CD4-positive, alpha-beta T cell treated with Interleukin-2 at 100 ng/mL for 4 hours (primary cell): ENCODE measurements at regions not wholly inside any gene's neighbourhood (a gene's known extent, or its start where the extent isn't known, plus 50 kb on each side); places are given as distances from the start of the nearest gene placed in this dataset.

Source experiments
- DNase-seq: peaks from one replicate; pipeline ENCODE4 v3.0.0-alpha.2; 2020; ENCODE audit warnings: low spot score

GRCh38 chrX:149152941-149153340, 352.2 kb downstream of the IDS start:
- DNase-seq = no peak

GRCh38 chrX:149151805-149152757, 353.0 kb downstream of the IDS start:
- no peak for DNase-seq

DNA sequence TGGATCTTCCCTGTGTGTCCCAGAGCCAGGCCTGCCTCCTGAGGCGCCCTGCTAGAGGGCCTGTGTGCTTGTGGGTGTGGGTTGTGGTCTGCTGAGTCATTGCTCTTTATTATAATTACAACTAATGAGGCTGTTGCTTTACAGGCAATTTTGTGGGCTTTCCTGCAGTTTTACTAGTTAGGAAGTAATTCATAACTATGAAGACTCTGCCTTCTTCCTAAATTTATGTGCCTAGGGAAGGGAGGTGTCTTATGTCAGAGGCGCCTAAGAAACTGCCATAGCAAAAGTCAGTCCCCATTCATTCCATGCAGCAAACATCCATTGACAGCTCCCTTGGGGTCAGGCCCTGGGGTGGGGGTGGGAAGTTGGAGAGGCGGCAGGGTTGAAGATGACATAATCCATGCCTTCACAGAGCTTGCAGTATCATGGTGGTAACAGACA, 359.2 kb downstream of the IDS start:
- no peak for DNase-seq

GRCh38 chrX:149131774-149132173, 373.3 kb downstream of the IDS start:
- no peak for DNase-seq

DNA sequence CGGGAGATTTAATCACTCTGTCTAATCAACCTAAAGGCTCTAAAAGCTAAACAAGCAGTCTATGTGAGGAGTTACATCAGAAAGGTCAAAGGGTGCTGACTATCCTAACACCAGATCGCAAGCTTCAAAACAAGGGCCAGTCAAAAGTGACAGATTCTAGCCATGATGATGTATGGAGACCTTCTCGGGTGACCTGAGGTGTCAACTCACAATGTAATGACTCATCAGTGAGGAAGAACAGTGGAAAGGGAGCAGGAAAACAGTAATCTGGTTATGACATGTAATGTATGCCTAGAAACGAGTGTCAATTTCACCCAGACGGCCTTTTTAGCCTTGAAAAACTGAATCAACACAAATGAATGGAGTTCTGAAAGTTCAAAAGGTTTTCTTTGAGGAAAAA, 375.3 kb downstream of the IDS start:
- no peak for DNase-seq

DNA sequence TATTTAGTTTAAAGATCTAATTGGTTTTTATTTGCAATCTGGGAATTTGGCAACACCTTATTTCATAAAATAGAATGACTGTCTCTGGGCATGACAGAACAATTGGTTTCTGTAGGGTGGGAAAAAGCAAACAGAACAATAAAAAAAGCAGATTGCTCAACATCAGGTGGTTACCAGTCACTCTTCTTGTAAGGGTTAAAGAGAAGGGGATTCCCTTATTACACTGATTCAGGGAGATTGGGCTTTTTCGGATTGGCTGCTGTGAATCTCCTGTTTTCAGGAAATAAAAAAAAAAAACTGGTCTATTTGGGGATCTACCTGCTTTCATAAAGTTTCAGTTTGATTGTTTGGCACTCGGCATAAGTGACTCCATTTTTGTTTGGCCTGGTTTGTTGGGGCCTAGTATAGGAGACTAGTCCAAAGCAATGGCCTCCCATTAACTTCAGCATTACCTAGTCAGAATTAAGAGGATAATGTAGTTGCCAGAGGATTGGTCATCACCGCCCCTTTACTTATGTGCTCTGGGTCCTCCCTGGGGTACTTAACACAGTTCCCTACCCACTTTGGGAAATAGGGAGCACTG, 380.5 kb downstream of the IDS start:
- DNase-seq = no peak

DNA sequence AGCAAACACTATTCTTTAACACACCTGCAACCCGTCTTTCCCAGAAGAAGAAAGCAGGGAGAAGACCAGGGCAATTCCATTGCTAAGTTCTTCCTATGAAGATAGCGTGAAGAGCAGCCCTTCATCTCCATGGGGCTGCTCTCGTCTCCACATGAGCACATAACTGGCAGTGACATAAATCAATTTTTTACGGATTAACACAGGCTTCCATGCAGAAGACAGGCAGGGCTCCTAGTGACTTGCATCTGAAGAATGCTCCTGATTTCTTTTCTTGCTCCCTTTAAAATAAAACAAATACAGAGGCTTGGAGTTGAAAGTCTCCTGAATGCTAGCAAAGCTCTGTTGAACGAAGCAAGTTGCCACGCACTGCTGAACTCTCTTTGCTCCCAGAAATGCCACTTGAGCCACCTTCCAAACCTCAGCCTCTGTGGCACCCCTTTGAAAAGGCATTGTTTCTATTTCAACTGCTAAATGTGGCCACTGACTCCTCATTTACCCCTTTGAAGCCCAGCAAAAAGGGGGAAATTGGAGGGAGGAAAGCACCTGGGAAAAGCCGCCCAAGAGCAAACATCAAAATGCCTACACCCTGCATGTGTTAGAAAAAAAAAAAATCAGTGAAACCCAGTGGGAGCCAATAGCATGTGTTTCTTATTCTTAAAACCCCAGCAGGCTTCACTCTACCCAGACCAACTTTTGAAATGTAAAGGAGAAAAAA, 383.7 kb downstream of the IDS start:
- DNase-seq = no peak

GRCh38 chrX:149120459-149120858, 384.6 kb downstream of the IDS start:
- DNase-seq = no peak

DNA sequence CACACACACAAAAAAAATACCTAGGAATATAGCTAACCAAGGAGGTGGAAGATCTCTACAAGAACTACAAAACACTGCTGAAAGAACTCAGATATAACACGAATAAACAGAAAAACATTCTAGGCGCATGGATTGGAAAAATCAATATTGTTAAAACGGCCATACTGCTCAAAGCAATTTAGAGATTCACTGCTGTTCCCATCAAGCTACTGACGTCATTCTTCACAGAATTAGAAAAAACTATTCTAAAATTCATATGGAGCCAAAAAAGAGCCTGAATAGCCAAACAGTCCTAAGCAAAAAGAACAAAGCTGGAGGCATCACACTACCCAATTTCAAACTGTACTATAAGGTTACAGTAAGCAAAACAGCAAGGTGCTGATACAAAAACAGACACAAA, 390.2 kb downstream of the IDS start:
- no peak for DNase-seq

- DNase-seq = no peak
Observed at GRCh38 chrX:149114001-149114400, 391.1 kb downstream of the IDS start.

DNA sequence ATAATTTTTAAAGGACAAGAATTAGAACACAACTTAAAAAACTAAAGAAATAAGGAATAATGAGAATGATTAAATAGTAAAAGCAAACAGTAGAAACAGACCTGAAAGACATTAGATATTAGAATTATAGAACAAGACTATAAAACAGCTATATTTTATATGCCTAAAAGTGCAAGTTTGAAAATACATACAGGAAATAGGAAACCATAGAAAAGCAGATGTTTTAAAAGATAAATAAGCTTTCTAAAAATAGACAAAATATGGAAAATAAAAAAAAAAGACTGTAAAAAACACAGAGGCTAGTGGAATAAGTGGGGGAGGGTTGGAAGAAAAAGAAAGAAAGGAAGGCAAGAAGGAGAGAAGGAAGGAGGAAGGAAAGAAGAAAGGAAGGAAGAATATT, 407.3 kb downstream of the IDS start:
- DNase-seq = no peak

- no peak for DNase-seq
Observed at GRCh38 chrX:149092179-149092578, 412.9 kb downstream of the IDS start.

DNA sequence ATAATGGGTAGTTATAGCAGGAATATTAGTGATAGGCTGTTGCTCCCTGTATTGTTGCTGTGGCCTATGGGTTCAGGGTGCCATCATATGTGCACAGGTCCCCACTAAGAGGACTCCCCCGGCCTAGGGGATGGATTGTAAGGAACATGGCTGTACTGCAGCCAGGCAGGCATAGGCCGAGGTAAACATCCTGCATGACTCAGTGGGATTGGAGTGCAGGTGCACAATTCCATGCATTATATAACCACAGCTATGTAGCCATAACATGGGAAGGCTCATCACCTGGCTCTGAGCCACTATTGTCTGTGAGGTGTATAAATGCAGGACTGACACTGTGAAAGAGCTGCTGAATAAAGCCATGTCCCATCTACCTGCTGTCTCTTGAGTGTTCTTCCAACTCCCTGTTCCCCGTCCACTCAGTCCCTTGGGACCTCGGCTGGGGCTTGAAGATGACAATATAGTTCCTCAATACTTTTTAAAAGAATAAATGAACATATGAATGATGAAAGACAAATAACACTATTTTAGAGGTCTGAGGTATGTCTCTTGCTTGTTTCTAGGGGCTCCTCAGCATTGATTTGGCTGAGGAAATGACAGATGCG, 425.2 kb downstream of the IDS start:
- no peak for DNase-seq

DNA sequence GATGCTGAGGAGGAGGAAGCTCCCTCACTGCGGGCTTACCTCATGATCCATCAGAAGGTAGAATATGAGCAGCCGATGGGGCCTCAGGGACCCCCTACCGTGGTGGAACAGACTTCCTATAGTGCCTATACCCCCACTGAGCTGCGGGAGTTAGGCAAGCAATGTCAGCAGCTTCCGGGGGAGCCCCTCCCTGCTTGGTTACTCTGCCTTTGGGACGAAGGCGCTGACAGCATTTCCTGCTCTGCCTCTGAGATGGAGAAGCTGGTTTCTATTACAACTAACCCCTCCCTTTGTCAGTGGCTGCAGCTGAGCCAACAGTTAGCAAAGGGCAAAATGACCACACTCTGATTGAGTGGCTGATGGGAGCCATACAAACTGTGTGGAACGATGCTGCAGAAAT, 430.7 kb downstream of the IDS start:
- no peak for DNase-seq

DNA sequence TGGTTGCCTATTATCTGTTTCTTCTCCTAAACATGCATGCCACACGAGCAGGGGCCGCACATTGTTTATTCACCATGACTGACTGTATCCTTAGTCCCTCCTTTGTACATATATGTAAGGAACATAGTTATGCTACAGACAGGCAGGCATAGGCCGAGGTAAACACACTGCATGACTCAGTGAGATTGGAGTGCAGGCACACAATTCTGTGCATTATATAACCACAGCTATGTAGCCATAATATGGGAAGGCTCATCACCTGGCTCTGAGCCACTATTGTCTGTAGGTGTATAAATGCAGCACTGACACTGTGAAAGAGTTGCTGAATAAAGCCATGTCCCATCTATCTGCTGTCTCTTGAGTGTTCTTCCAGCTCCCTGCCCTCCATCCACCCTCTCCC, 431.6 kb downstream of the IDS start:
- DNase-seq = no peak

- no peak for DNase-seq
Observed at GRCh38 chrX:149069899-149070298, 435.2 kb downstream of the IDS start.

DNA sequence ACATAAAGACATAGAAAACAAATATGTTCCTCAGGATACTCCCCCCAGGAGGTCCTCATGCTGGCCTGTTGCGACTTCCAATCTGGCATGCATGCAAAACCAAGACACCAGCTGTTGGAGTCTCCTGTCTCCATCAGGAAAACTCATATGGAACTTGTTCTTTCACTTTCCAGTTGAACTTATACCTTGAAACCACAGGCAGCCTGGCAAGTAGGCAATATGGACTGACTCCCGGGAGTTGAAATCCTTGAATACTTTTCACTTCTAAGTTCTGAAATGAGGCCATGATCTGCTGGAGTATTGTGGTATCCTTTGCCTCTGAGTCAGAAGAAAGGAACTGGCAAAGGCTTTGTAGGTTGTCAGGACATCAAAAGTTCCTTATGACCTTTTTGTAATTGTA, 444.2 kb downstream of the IDS start:
- DNase-seq = no peak
